HepG2 (cell line): ENCODE measurements at regions not wholly inside any gene's neighbourhood (a gene's known extent, or its start where the extent isn't known, plus 50 kb on each side); places are given as distances from the start of the nearest gene placed in this dataset.

ENCODE experiments used
- SUZ12 ChIP-seq: fragments of 150-350 bp; IDR thresholded peaks from 2 replicates; pipeline ENCODE4 v1.6.1; 2014; ENCODE audit warnings: low read depth, low read length
- TF ChIP-seq, protein P1 (sequence below): sonication (generic); formaldehyde crosslinking; IDR thresholded peaks from 2 replicates; pipeline ENCODE4 v1.4.0; 2020; ENCODE audit warnings: missing genetic modification reagents
- TF ChIP-seq, protein P2 (sequence below): IDR thresholded peaks from 2 replicates; pipeline ENCODE4 v1.6.1; 2016
- TF ChIP-seq, protein P3 (sequence below), 2 experiments: IDR thresholded peaks; 2 replicates each; pipeline ENCODE4 v1.6.1; 2011 to 2012; ENCODE audit warnings: low read length in 2 of 2, borderline replicate concordance in 1 of 2, low read depth in 1 of 2, mild to moderate bottlenecking in 1 of 2, moderate library complexity in 1 of 2

DNA sequence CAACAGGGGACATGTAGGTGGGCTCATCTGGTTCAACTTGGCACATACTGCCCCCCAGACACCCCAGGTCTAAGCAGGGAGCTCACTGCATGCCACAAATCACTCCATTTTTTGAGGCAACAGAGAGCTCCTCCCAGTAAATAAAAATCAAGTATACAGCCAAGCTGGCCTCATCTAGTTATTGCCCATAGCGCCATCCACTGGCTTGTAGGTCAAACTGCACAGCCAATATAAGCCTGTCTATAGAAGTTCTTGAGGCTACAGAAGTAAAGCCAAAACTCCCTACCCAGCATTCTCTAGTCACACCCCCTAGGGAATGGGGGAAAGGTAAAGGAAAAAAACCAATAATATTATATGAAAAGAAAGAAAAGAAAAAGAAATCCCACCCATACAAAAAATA lies 453.7 kb downstream of the ZNF385D start:
- TF ChIP-seq, protein P1, sequence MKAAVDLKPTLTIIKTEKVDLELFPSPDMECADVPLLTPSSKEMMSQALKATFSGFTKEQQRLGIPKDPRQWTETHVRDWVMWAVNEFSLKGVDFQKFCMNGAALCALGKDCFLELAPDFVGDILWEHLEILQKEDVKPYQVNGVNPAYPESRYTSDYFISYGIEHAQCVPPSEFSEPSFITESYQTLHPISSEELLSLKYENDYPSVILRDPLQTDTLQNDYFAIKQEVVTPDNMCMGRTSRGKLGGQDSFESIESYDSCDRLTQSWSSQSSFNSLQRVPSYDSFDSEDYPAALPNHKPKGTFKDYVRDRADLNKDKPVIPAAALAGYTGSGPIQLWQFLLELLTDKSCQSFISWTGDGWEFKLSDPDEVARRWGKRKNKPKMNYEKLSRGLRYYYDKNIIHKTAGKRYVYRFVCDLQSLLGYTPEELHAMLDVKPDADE (CRISPR knock-in tag), result no peak
- TF ChIP-seq SUZ12, result no peak
- TF ChIP-seq, protein P2, sequence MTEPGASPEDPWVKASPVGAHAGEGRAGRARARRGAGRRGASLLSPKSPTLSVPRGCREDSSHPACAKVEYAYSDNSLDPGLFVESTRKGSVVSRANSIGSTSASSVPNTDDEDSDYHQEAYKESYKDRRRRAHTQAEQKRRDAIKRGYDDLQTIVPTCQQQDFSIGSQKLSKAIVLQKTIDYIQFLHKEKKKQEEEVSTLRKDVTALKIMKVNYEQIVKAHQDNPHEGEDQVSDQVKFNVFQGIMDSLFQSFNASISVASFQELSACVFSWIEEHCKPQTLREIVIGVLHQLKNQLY (CRISPR knock-in tag), result no peak
- TF ChIP-seq, protein P3, sequence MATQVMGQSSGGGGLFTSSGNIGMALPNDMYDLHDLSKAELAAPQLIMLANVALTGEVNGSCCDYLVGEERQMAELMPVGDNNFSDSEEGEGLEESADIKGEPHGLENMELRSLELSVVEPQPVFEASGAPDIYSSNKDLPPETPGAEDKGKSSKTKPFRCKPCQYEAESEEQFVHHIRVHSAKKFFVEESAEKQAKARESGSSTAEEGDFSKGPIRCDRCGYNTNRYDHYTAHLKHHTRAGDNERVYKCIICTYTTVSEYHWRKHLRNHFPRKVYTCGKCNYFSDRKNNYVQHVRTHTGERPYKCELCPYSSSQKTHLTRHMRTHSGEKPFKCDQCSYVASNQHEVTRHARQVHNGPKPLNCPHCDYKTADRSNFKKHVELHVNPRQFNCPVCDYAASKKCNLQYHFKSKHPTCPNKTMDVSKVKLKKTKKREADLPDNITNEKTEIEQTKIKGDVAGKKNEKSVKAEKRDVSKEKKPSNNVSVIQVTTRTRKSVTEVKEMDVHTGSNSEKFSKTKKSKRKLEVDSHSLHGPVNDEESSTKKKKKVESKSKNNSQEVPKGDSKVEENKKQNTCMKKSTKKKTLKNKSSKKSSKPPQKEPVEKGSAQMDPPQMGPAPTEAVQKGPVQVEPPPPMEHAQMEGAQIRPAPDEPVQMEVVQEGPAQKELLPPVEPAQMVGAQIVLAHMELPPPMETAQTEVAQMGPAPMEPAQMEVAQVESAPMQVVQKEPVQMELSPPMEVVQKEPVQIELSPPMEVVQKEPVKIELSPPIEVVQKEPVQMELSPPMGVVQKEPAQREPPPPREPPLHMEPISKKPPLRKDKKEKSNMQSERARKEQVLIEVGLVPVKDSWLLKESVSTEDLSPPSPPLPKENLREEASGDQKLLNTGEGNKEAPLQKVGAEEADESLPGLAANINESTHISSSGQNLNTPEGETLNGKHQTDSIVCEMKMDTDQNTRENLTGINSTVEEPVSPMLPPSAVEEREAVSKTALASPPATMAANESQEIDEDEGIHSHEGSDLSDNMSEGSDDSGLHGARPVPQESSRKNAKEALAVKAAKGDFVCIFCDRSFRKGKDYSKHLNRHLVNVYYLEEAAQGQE (IDR thresholded peaks at IDR 0.05; ENCODE audit: borderline replicate concordance in 1 of 2, low read depth in 1 of 2, low read length in 2 of 2), result no peak
